ENCODE measurements at regions not wholly inside any gene's neighbourhood (a gene's known extent, or its start where the extent isn't known, plus 50 kb on each side); places are given as distances from the start of the nearest gene placed in this dataset.

DNA sequence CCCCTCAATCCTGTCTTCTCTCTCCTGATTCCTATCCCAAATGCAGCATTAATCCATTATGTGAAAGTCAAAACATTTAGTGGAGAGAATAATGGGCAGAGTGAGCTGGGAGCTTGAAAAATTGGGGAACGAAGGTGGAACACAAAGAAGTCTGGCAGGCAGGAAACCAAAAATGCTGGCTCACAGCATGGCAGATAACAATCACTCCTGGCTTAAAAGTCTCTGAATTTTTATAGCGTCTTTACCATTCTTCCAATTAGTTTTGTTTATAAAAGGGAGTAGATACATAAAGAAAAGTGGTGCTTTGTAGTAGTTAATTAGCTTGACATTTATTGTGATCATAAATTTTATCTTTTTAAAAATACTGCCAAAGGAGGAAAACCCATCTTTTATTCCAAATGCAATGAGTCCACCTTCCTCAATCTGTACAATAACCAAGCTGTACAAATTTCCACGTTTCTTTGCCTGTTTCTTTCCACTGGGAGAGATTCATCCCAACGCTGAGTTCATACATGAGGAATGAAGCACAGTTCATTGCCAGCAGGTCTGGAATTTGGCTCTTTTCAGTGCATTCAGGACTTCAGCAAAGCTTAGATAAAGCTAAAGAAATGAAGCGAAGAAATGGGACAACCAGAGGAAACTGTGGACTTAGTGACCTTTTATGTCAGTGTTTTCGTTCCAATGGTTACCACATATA lies 174.7 kb downstream of the HMHB1 start:
- TF ChIP-seq, protein P1, sequence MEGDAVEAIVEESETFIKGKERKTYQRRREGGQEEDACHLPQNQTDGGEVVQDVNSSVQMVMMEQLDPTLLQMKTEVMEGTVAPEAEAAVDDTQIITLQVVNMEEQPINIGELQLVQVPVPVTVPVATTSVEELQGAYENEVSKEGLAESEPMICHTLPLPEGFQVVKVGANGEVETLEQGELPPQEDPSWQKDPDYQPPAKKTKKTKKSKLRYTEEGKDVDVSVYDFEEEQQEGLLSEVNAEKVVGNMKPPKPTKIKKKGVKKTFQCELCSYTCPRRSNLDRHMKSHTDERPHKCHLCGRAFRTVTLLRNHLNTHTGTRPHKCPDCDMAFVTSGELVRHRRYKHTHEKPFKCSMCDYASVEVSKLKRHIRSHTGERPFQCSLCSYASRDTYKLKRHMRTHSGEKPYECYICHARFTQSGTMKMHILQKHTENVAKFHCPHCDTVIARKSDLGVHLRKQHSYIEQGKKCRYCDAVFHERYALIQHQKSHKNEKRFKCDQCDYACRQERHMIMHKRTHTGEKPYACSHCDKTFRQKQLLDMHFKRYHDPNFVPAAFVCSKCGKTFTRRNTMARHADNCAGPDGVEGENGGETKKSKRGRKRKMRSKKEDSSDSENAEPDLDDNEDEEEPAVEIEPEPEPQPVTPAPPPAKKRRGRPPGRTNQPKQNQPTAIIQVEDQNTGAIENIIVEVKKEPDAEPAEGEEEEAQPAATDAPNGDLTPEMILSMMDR (IDR thresholded peaks at IDR 0.05; ENCODE audit: poor library complexity, severe bottlenecking) = no peak
- TF ChIP-seq RAD21 (conservative IDR thresholded peaks at IDR 0.05) = no peak
- TF ChIP-seq POLR2AphosphoS5 (IDR thresholded peaks at IDR 0.05) = no peak
- TF ChIP-seq EP300 (conservative IDR thresholded peaks at IDR 0.05; ENCODE audit: poor library complexity, severe bottlenecking) = no peak
- no peak for TF ChIP-seq TAF1 (IDR thresholded peaks at IDR 0.05; ENCODE audit: low read depth)
- no peak for TF ChIP-seq EZH2 (IDR thresholded peaks at IDR 0.05; ENCODE audit: borderline replicate concordance, insufficient read depth, low read length, poor library complexity, severe bottlenecking)
- TF ChIP-seq SMC3 (conservative IDR thresholded peaks at IDR 0.05; ENCODE audit: poor library complexity) = no peak
- TF ChIP-seq, protein P2, sequence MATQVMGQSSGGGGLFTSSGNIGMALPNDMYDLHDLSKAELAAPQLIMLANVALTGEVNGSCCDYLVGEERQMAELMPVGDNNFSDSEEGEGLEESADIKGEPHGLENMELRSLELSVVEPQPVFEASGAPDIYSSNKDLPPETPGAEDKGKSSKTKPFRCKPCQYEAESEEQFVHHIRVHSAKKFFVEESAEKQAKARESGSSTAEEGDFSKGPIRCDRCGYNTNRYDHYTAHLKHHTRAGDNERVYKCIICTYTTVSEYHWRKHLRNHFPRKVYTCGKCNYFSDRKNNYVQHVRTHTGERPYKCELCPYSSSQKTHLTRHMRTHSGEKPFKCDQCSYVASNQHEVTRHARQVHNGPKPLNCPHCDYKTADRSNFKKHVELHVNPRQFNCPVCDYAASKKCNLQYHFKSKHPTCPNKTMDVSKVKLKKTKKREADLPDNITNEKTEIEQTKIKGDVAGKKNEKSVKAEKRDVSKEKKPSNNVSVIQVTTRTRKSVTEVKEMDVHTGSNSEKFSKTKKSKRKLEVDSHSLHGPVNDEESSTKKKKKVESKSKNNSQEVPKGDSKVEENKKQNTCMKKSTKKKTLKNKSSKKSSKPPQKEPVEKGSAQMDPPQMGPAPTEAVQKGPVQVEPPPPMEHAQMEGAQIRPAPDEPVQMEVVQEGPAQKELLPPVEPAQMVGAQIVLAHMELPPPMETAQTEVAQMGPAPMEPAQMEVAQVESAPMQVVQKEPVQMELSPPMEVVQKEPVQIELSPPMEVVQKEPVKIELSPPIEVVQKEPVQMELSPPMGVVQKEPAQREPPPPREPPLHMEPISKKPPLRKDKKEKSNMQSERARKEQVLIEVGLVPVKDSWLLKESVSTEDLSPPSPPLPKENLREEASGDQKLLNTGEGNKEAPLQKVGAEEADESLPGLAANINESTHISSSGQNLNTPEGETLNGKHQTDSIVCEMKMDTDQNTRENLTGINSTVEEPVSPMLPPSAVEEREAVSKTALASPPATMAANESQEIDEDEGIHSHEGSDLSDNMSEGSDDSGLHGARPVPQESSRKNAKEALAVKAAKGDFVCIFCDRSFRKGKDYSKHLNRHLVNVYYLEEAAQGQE (IDR thresholded peaks at IDR 0.05; ENCODE audit: borderline replicate concordance) = no peak

All from neural cell (in vitro differentiated cells).